Heart left ventricle (tissue), 13 donors: ENCODE measurements at regions not wholly inside any gene's neighbourhood (a gene's known extent, or its start where the extent isn't known, plus 50 kb on each side); places are given as distances from the start of the nearest gene placed in this dataset.

Source experiments
- CTCF ChIP-seq, 12 donors: fragments of 200-600 bp; sonication (generic) in 4 of 12; IDR thresholded peaks; one replicate each; pipeline versions ENCODE4 v1.5.0 to v1.8.0; 2018 to 2022; ENCODE audit warnings: antibody characterized with exemption in 12 of 12, mild to moderate bottlenecking in 5 of 12
- POLR2A ChIP-seq, 2 donors: fragments of 450-650 bp; IDR thresholded peaks; one replicate each; pipeline ENCODE4 v1.6.1; 2017; ENCODE audit warnings: antibody characterized with exemption in 2 of 2, mild to moderate bottlenecking in 2 of 2, moderate library complexity in 2 of 2
- donor health status: ischemic (EF 13 %, LVEDD 7.1; RV severe dilation, severe dysfunction).
- donor health status: DM: no; HTN: yes; CAD: no.
- donor health status: DM: no; HTN: no; CAD: no.
- donor health status: ischemic (EF 25% LVEDD 6.9; RV normal size, moderate dysfunction).
- donor health status: ischemic (EF 25% LVEDD 5.7; RV mildly dilated, moderate dysfunction).
- donor health status: ischemic (EF 35%, LVEDD 5.7; RV mildly dilated, moderate dysfunction).
- donor health status: nonischemic (EF 11% LVEDD 7.7; RV severe dilation, severe dysfunction).
- donor health status: DM: yes; HTN: yes; CAD: no.
- donor health status: PGD.
- donor health status: ischemic (EF 29% LVEDD 5.4; RV normal size, mild dysfunction).
- donor health status: nonischemic (EF 23%, LVEDD 6.1; RV moderate dilation, normal function).

GRCh38 chr18:67705748-67706147 is 189.2 kb upstream of the DSEL start:
- TF ChIP-seq CTCF (IDR thresholded peaks at IDR 0.05) = no peak
- no peak for TF ChIP-seq POLR2A (IDR thresholded peaks at IDR 0.05)
